Neural cell (in vitro differentiated cells): ENCODE measurements at regions not wholly inside any gene's neighbourhood (a gene's known extent, or its start where the extent isn't known, plus 50 kb on each side); places are given as distances from the start of the nearest gene placed in this dataset.

ENCODE experiments used
- H2AFZ ChIP-seq: fragments of 200-600, 300-800 bp; sonication (generic), shearing (Covaris generic); 2 replicates; pipeline ENCODE4 v1.6.0; 2014; ENCODE audit warnings: low read depth, mild to moderate bottlenecking, antibody characterized with exemption, low read length, moderate library complexity
- H3F3A ChIP-seq: fragments of 200-600 bp; shearing (Covaris generic); 2 replicates; pipeline ENCODE4 v1.6.1; 2016; ENCODE audit warnings: mild to moderate bottlenecking, moderate library complexity, mixed read lengths, antibody characterized with exemption, low read length; ENCODE audit not compliant: insufficient read depth, poor library complexity, severe bottlenecking
- H3K27ac ChIP-seq: fragments of 200-600, 300-800 bp; sonication (generic), shearing (Covaris generic); 2 replicates; pipeline ENCODE4 v1.5.1; 2014; ENCODE audit warnings: mild to moderate bottlenecking, low read length, moderate library complexity
- H3K27me3 ChIP-seq: fragments of 300-800, 200-600 bp; sonication (generic), shearing (Covaris generic); 2 replicates; pipeline ENCODE4 v1.6.0; 2014; ENCODE audit warnings: mild to moderate bottlenecking, low read depth, low read length, moderate library complexity; ENCODE audit not compliant: insufficient read depth
- H3K36me3 ChIP-seq: fragments of 300-800, 200-600 bp; sonication (generic), shearing (Covaris generic); 2 replicates; pipeline ENCODE4 v1.5.1; 2014; ENCODE audit warnings: mild to moderate bottlenecking, antibody characterized with exemption, low read length, moderate library complexity; ENCODE audit not compliant: insufficient read depth
- H3K4me2 ChIP-seq: fragments of 300-800, 200-600 bp; sonication (generic), shearing (Covaris generic); 2 replicates; pipeline ENCODE4 v1.6.0; 2014; ENCODE audit warnings: mild to moderate bottlenecking, low read length
- H3K4me3 ChIP-seq: fragments of 300-800, 200-600 bp; sonication (generic), shearing (Covaris generic); 2 replicates; pipeline ENCODE4 v1.5.1; 2014; ENCODE audit warnings: mild to moderate bottlenecking, low read length, moderate library complexity
- H3K79me2 ChIP-seq: fragments of 200-600 bp; shearing (Covaris generic); replicated peaks from 2 replicates; pipeline ENCODE4 v1.6.0; 2014; ENCODE audit warnings: mild to moderate bottlenecking, low read length, moderate library complexity; ENCODE audit not compliant: insufficient read depth
- H3K9ac ChIP-seq: fragments of 300-800, 200-600 bp; sonication (generic), shearing (Covaris generic); 2 replicates; pipeline ENCODE4 v1.6.1; 2016; ENCODE audit warnings: mild to moderate bottlenecking, low read length, mixed read lengths
- H3K9me2 ChIP-seq: fragments of 200-600 bp; shearing (Covaris generic); 2 replicates; pipeline ENCODE4 v1.6.1; 2016; ENCODE audit warnings: mild to moderate bottlenecking, low read length, mixed read lengths; ENCODE audit not compliant: insufficient read depth
- H3K9me3 ChIP-seq: fragments of 200-600, 300-800 bp; sonication (generic), shearing (Covaris generic); 2 replicates; pipeline ENCODE4 v1.6.1; 2016; ENCODE audit warnings: mild to moderate bottlenecking, mixed run types, low read length, moderate library complexity, mixed read lengths
- H4K20me1 ChIP-seq: fragments of 200-600 bp; shearing (Covaris generic); 2 replicates; pipeline ENCODE4 v1.6.1; 2016; ENCODE audit warnings: mild to moderate bottlenecking, mixed run types; ENCODE audit not compliant: insufficient read depth
- EP300 ChIP-seq: fragments of 450-650 bp; conservative IDR thresholded peaks from 2 replicates; pipeline ENCODE4 v1.6.1; 2014; ENCODE audit warnings: antibody characterized with exemption, mild to moderate bottlenecking, moderate library complexity; ENCODE audit not compliant: poor library complexity, severe bottlenecking
- EZH2 ChIP-seq: fragments of 200-600, 300-800 bp; shearing (Covaris generic), sonication (generic); IDR thresholded peaks from 2 replicates; pipeline ENCODE4 v1.6.1; 2014; ENCODE audit warnings: antibody characterized with exemption, low read length, borderline replicate concordance, mild to moderate bottlenecking; ENCODE audit not compliant: insufficient read depth, poor library complexity, severe bottlenecking
- MXI1 ChIP-seq: fragments of 450-650 bp; conservative IDR thresholded peaks from 2 replicates; pipeline ENCODE4 v1.6.1; 2014; ENCODE audit warnings: antibody characterized with exemption, mild to moderate bottlenecking; ENCODE audit not compliant: poor library complexity, severe bottlenecking
- POLR2AphosphoS5 ChIP-seq: IDR thresholded peaks from 2 replicates; pipeline ENCODE4 v1.6.1; 2012
- RAD21 ChIP-seq: fragments of 450-650 bp; conservative IDR thresholded peaks from 2 replicates; pipeline ENCODE4 v1.6.1; 2014; ENCODE audit warnings: antibody characterized with exemption, mild to moderate bottlenecking, moderate library complexity
- SMC3 ChIP-seq: fragments of 450-650 bp; conservative IDR thresholded peaks from 2 replicates; pipeline ENCODE4 v1.6.1; 2014; ENCODE audit warnings: antibody characterized with exemption, mild to moderate bottlenecking, moderate library complexity; ENCODE audit not compliant: poor library complexity
- TAF1 ChIP-seq: IDR thresholded peaks from 2 replicates; pipeline ENCODE4 v1.6.1; 2012; ENCODE audit warnings: low read depth
- TF ChIP-seq, protein P1 (sequence below): fragments of 450-650 bp; IDR thresholded peaks from 2 replicates; pipeline ENCODE4 v1.5.1; 2014; ENCODE audit warnings: antibody characterized with exemption, mild to moderate bottlenecking, moderate library complexity; ENCODE audit not compliant: poor library complexity, severe bottlenecking
- TF ChIP-seq, protein P2 (sequence below): IDR thresholded peaks from 2 replicates; pipeline ENCODE4 v1.6.1; 2012; ENCODE audit warnings: borderline replicate concordance

DNA sequence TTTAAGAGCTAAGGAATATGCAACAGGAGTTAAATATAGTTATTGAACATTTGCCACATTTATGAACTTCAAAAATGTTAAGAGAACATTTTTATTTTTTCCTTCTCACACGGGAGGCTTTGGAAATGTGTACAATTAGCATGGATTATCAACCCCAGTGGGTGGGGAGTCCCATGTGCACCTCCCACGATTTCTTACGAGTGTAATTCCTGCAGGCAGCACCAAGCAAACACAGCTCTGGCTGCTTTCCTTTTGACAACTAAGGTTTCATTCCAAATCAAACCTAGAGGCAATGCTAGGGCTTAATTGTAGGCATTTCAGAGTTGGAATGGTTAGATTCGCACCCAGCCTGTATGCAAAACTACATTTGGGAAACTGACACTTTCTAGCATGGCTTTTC, 460.9 kb downstream of the METTL15 start:
- Histone ChIP-seq H3K9ac (no peak overlapping the region), H3K79me2 (no peaks in the 10 kb centered on the region), H2AFZ (no peak overlapping the region), H3K4me2 (no peak overlapping the region), H3K9me2 (no peaks in the 10 kb centered on the region), H3K27ac (no peak overlapping the region), H3K27me3 (no peaks in the 10 kb centered on the region), H4K20me1 (no peaks in the 10 kb centered on the region), H3F3A (no peaks in the 10 kb centered on the region), H3K36me3 (no peaks in the 10 kb centered on the region), H3K4me3 (no peak overlapping the region), H3K9me3 (no peaks in the 10 kb centered on the region)
- TF ChIP-seq POLR2AphosphoS5 (no peak), RAD21 (no peak), MXI1 (no peak), EZH2 (no peak), EP300 (no peak), TAF1 (no peak)
- TF ChIP-seq, protein P1, sequence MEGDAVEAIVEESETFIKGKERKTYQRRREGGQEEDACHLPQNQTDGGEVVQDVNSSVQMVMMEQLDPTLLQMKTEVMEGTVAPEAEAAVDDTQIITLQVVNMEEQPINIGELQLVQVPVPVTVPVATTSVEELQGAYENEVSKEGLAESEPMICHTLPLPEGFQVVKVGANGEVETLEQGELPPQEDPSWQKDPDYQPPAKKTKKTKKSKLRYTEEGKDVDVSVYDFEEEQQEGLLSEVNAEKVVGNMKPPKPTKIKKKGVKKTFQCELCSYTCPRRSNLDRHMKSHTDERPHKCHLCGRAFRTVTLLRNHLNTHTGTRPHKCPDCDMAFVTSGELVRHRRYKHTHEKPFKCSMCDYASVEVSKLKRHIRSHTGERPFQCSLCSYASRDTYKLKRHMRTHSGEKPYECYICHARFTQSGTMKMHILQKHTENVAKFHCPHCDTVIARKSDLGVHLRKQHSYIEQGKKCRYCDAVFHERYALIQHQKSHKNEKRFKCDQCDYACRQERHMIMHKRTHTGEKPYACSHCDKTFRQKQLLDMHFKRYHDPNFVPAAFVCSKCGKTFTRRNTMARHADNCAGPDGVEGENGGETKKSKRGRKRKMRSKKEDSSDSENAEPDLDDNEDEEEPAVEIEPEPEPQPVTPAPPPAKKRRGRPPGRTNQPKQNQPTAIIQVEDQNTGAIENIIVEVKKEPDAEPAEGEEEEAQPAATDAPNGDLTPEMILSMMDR: no peak
- TF ChIP-seq, protein P2, sequence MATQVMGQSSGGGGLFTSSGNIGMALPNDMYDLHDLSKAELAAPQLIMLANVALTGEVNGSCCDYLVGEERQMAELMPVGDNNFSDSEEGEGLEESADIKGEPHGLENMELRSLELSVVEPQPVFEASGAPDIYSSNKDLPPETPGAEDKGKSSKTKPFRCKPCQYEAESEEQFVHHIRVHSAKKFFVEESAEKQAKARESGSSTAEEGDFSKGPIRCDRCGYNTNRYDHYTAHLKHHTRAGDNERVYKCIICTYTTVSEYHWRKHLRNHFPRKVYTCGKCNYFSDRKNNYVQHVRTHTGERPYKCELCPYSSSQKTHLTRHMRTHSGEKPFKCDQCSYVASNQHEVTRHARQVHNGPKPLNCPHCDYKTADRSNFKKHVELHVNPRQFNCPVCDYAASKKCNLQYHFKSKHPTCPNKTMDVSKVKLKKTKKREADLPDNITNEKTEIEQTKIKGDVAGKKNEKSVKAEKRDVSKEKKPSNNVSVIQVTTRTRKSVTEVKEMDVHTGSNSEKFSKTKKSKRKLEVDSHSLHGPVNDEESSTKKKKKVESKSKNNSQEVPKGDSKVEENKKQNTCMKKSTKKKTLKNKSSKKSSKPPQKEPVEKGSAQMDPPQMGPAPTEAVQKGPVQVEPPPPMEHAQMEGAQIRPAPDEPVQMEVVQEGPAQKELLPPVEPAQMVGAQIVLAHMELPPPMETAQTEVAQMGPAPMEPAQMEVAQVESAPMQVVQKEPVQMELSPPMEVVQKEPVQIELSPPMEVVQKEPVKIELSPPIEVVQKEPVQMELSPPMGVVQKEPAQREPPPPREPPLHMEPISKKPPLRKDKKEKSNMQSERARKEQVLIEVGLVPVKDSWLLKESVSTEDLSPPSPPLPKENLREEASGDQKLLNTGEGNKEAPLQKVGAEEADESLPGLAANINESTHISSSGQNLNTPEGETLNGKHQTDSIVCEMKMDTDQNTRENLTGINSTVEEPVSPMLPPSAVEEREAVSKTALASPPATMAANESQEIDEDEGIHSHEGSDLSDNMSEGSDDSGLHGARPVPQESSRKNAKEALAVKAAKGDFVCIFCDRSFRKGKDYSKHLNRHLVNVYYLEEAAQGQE: no peak

DNA sequence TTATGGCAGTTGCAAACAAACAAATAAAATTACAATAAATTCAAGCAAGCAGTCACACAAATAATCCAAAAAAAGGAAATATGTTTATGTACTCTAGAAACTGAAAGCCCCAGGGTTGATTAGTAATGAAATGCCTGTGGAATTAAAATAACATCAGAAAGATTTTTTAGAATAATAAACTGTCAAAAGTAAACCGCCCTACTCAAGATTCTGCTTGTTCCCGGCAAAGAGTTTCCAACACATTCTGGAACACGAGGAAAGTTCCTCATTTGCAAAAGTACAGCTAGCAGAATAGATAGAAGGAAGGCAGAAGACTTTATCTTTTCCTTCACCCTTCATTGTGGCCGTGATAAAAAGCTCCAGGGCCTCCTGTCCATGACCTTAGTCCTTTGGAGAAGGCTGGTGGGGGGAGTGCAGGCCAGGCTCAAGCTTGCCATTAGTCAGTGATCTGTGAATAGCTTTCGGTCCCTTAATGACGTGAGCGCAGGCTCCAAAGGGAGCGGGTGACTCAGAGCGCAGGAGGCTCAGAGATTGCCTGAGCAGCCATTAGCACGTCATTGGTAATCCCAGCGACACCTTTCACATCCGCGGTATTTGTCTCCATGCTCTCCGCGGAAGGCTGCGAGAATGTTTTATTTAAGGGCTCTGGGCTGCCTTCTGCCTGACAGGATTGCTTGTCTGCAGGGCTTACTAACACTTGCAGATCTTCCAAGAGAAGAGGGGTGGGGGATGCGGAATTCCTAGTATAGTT, 458.3 kb downstream of the METTL15 start:
- Histone ChIP-seq H3K4me2 (no peak overlapping the region), H3K27ac (no peak overlapping the region), H3K9me2 (no peaks in the 10 kb centered on the region), H3K4me3 (peak overlapping the region; percentile 39), H3K9ac (no peak overlapping the region), H3F3A (no peaks in the 10 kb centered on the region), H3K27me3 (no peaks in the 10 kb centered on the region), H4K20me1 (no peaks in the 10 kb centered on the region), H3K36me3 (no peaks in the 10 kb centered on the region), H3K79me2 (no peaks in the 10 kb centered on the region), H3K9me3 (no peaks in the 10 kb centered on the region), H2AFZ (no peak overlapping the region)
- TF ChIP-seq, protein P1: no peak
- TF ChIP-seq SMC3 (no peak), EZH2 (no peak), EP300 (peak; percentile 56), POLR2AphosphoS5 (peak; percentile 57), MXI1 (no peak), RAD21 (no peak), TAF1 (no peak)
- TF ChIP-seq, protein P2: peak; percentile 81
